Ishikawa (cell line): ENCODE measurements at regions not wholly inside any gene's neighbourhood (a gene's known extent, or its start where the extent isn't known, plus 50 kb on each side); places are given as distances from the start of the nearest gene placed in this dataset.

ENCODE experiments used
- CEBPB ChIP-seq: IDR thresholded peaks from 2 replicates; pipeline ENCODE4 v1.6.1; 2012
- CREB1 ChIP-seq: IDR thresholded peaks from 2 replicates; pipeline ENCODE4 v1.6.1; 2012; ENCODE audit warnings: low read depth
- EGR1 ChIP-seq: IDR thresholded peaks from 2 replicates; pipeline ENCODE4 v1.6.1; 2012
- EP300 ChIP-seq: IDR thresholded peaks from 2 replicates; pipeline ENCODE4 v1.6.1; 2012; ENCODE audit warnings: borderline replicate concordance
- MAX ChIP-seq: IDR thresholded peaks from 2 replicates; pipeline ENCODE4 v1.6.1; 2012
- RAD21 ChIP-seq: IDR thresholded peaks from 2 replicates; pipeline ENCODE4 v1.6.1; 2012; ENCODE audit warnings: low read depth
- REST ChIP-seq: IDR thresholded peaks from 2 replicates; pipeline ENCODE4 v1.6.1; 2012; ENCODE audit warnings: low read depth, mild to moderate bottlenecking
- TEAD4 ChIP-seq: IDR thresholded peaks from 2 replicates; pipeline ENCODE4 v1.6.1; 2012
- USF1 ChIP-seq: IDR thresholded peaks from 2 replicates; pipeline ENCODE4 v1.6.1; 2012
- YY1 ChIP-seq: IDR thresholded peaks from 2 replicates; pipeline ENCODE4 v1.6.1; 2012; ENCODE audit warnings: low read depth

- TF ChIP-seq MAX (no peak), EP300 (no peak), EGR1 (no peak), USF1 (no peak), CREB1 (no peak), YY1 (no peak), TEAD4 (no peak), CEBPB (no peak), REST (no peak), RAD21 (no peak)
Observed at GRCh38 chr2:133967326-133967725, 286.5 kb upstream of the MGAT5 start.
